ENCODE measurements at regions not wholly inside any gene's neighbourhood (a gene's known extent, or its start where the extent isn't known, plus 50 kb on each side); places are given as distances from the start of the nearest gene placed in this dataset.

DNA sequence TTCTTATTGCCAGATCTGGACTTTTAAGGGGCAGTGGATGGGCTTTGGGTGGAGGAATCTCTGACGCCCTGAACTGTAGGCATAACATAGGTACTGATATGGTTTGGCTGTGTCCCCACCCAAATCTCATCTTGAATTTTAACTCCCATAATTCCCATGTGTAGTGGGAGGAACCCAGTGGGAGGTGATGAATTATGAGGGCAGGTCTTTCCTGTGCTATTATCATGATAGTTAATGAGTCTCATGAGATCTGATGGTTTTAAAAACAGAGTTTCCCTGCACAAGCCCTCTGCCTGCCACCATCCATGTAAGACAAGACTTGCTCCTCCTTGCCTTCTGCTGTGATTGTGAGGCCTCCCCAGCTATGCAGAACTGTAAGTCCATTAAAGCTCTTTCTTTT, 160.0 kb upstream of the CRY1 start:
- no peak overlapping the region for H3K4me3 ChIP-seq (ENCODE audit: low read depth, low read length, poor library complexity, severe bottlenecking)
- H4K20me1 ChIP-seq (ENCODE audit: insufficient read depth, low read length) = no peaks in the 10 kb centered on the region
- no peak overlapping the region for H2AFZ ChIP-seq (ENCODE audit: low read length)
- H3K4me2 ChIP-seq (ENCODE audit: low read length) = no peak overlapping the region
- no peak overlapping the region for H3K27ac ChIP-seq (ENCODE audit: low read depth, low read length, poor library complexity, severe bottlenecking)
- no peaks in the 10 kb centered on the region for H3K36me3 ChIP-seq (ENCODE audit: insufficient read depth, low read length)
- TF ChIP-seq EZH2 (IDR thresholded peaks at IDR 0.05; ENCODE audit: borderline replicate concordance, low read length) (no peak), CTCF (IDR thresholded peaks at IDR 0.05; ENCODE audit: low read length) (no peak)
- H3K9me2 ChIP-seq (ENCODE audit: low read depth, low read length) = no peaks in the 10 kb centered on the region
- no peaks in the 10 kb centered on the region for H3F3A ChIP-seq (ENCODE audit: insufficient read depth, low read length)
- H3K9ac ChIP-seq (ENCODE audit: low read length) = no peak overlapping the region
- no peaks in the 10 kb centered on the region for H3K27me3 ChIP-seq (ENCODE audit: insufficient read depth, low read length)
- H3K9me3 ChIP-seq (ENCODE audit: low read length) = no peaks in the 10 kb centered on the region
- no peaks in the 10 kb centered on the region for H3K4me1 ChIP-seq (ENCODE audit: insufficient read depth, low read length, severe bottlenecking)
- H3K79me2 ChIP-seq (ENCODE audit: insufficient read depth, low read length) = no peaks in the 10 kb centered on the region

DNA sequence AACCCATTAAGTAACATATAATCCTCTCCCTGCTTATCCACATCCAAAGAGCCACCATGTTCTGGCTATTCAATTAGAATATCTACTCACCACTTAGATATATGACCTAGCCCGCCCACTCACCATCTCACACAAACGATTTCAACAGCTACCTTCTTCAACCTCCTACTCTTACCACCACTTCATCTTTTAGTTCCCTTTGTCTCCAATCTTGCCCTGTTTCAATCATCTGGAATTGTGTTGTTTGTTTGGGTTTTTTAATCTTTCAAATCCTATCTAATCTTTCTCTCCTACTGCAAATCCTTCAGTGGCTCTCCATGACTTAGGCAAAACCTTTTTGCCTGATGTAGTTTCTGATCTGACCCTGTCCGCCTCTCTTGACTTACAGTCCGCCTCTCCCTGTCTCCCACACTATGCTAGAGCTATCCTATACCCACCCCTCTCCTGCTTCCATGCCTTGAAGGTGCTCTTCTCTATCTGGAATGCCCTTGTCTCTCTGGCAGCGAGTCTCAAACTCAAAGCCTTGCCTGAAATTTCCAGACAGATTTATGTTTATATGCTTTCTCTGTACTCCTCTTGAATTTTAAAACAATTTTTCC, 161.0 kb upstream of the CRY1 start:
- no peak overlapping the region for H3K4me2 ChIP-seq (ENCODE audit: low read length)

DNA sequence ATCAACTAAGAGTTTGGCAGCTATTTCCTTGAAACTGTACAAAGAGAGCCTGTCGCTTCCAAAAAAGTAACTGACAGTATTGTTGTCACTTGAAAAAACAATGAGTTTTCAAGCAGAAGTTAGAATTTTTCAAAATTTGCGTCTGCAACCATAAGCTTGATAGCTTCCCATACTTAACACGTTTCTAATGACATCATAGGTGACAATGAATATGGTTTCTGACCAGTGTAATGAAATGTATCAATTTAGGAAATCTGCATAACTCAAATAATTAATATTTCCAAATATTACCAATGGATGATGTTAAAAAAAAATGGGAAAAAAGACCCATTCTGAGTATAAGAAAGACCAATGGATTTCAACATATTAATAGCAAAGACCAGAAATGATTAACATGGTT, 165.4 kb upstream of the CRY1 start:
- Histone ChIP-seq H3K4me2 (ENCODE audit: low read length) (no peak overlapping the region), H3F3A (ENCODE audit: insufficient read depth, low read length) (no peaks in the 10 kb centered on the region), H3K79me2 (ENCODE audit: insufficient read depth, low read length) (no peaks in the 10 kb centered on the region), H3K9ac (ENCODE audit: low read length) (no peak overlapping the region), H3K36me3 (ENCODE audit: insufficient read depth, low read length) (no peaks in the 10 kb centered on the region), H3K27me3 (ENCODE audit: insufficient read depth, low read length) (no peaks in the 10 kb centered on the region), H4K20me1 (ENCODE audit: insufficient read depth, low read length) (no peaks in the 10 kb centered on the region), H3K4me1 (ENCODE audit: insufficient read depth, low read length, severe bottlenecking) (no peaks in the 10 kb centered on the region), H3K4me3 (ENCODE audit: low read depth, low read length, poor library complexity, severe bottlenecking) (no peak overlapping the region), H3K9me2 (ENCODE audit: low read depth, low read length) (no peaks in the 10 kb centered on the region), H3K27ac (ENCODE audit: low read depth, low read length, poor library complexity, severe bottlenecking) (no peak overlapping the region), H2AFZ (ENCODE audit: low read length) (no peak overlapping the region), H3K9me3 (ENCODE audit: low read length) (no peaks in the 10 kb centered on the region)
- TF ChIP-seq EZH2 (IDR thresholded peaks at IDR 0.05; ENCODE audit: borderline replicate concordance, low read length) = no peak
- TF ChIP-seq CTCF (IDR thresholded peaks at IDR 0.05; ENCODE audit: low read length) = no peak

More for the DNA sequence above, 161.0 kb upstream of the CRY1 start:
- no peak overlapping the region for H3K27ac ChIP-seq (ENCODE audit: low read depth, low read length, poor library complexity, severe bottlenecking)
- H3K27me3 ChIP-seq (ENCODE audit: insufficient read depth, low read length) = no peaks in the 10 kb centered on the region
- no peak overlapping the region for H2AFZ ChIP-seq (ENCODE audit: low read length)
- H3K36me3 ChIP-seq (ENCODE audit: insufficient read depth, low read length) = no peaks in the 10 kb centered on the region
- no peaks in the 10 kb centered on the region for H3K9me2 ChIP-seq (ENCODE audit: low read depth, low read length)
- no peaks in the 10 kb centered on the region for H4K20me1 ChIP-seq (ENCODE audit: insufficient read depth, low read length)
- no peak overlapping the region for H3K9ac ChIP-seq (ENCODE audit: low read length)
- H3K4me1 ChIP-seq (ENCODE audit: insufficient read depth, low read length, severe bottlenecking) = no peaks in the 10 kb centered on the region
- H3K9me3 ChIP-seq (ENCODE audit: low read length) = no peaks in the 10 kb centered on the region
- no peak overlapping the region for H3K4me3 ChIP-seq (ENCODE audit: low read depth, low read length, poor library complexity, severe bottlenecking)
- no peaks in the 10 kb centered on the region for H3F3A ChIP-seq (ENCODE audit: insufficient read depth, low read length)
- no peaks in the 10 kb centered on the region for H3K79me2 ChIP-seq (ENCODE audit: insufficient read depth, low read length)
- TF ChIP-seq EZH2 (IDR thresholded peaks at IDR 0.05; ENCODE audit: borderline replicate concordance, low read length) = no peak
- no peak for TF ChIP-seq CTCF (IDR thresholded peaks at IDR 0.05; ENCODE audit: low read length)

All from OCI-LY1 (cell line).